ENCODE measurements at regions not wholly inside any gene's neighbourhood (a gene's known extent, or its start where the extent isn't known, plus 50 kb on each side); places are given as distances from the start of the nearest gene placed in this dataset.
"Not testable (repeated sequence)": the region's sequence is repeated elsewhere in the genome, so short reads cannot be mapped to it uniquely, and the experiment has no call there.

DNA sequence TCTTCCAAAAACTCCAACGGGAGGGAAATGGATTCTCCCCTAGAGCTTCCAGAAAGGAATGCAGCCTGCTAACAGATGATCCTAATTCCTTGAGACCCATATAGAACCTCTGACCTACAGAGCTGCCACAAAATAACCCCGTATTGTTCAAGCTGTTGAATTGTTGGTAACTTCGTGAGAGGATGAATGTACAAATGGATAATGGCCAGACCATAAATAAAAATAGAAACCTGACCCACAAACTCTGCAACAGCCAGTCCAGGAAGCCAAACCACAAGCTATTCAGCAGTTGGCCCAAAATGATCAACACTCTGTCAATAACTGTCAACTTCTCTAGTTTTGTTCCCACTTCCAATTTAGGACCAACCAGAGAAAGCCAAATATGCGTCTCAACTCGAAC, 414.0 kb upstream of the ZNF717 start:
- no peak for DNase-seq (ENCODE audit: low read depth)

DNA sequence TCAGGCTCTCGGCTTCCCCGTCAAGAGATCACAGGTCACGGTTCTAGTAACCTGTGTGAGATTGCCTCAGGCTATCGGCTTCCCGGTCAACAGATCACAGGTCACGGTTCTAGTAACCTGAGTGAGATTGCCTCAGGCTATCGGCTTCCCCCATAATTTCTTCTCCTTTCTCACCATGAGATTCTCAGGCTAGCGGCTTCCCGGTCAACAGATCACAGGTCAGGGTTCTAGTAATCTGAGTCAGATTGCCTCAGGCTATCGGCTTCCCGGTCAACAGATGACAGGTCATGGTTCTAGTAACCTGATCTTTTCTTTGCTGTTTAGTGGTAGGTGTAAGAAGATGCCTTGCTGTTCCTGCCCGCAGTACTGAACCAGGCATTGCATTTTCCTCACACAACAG, 418.2 kb upstream of the ZNF717 start:
- DNase-seq (ENCODE audit: low read depth) = no peak

DNA sequence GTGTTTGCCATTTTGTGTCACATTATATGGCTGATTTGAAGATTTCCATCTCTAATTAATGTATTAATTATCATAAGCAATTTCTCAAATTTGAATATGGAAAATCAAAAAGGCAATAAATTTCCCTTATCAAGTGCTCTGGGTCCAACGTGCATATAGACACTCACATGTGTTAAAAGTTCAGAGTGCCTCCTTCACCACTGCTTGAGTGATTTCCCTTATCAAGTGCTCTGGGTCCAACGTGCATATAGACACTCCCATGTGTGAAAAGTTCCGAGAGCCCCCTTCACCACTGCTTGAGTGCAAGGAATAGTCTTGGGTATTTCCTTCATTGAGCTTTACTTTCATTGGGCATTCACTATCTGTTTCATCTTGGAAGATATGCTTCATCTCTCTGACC, 421.0 kb upstream of the ZNF717 start:
- DNase-seq (ENCODE audit: low read depth) = no peak

DNA sequence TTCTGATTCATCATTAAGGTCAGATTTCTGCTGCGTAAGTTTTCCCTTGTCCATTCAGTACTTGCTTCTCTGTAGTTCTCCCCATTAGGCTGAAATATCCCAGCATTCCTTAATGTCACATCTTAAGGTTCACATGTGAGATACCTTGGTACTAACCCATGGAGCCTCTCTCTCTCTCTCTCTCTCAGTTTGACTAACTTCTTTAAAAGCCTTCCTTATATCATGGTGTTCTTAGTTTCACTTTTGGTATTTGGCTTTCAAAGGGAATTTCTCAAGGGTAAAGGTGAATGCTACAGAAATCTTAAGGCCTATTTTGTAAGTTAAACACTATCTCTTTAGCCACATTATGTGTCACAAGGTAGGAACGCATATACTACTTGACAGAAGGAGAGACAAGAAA, 427.3 kb upstream of the ZNF717 start:
- no peak for DNase-seq (ENCODE audit: low read depth)

DNA sequence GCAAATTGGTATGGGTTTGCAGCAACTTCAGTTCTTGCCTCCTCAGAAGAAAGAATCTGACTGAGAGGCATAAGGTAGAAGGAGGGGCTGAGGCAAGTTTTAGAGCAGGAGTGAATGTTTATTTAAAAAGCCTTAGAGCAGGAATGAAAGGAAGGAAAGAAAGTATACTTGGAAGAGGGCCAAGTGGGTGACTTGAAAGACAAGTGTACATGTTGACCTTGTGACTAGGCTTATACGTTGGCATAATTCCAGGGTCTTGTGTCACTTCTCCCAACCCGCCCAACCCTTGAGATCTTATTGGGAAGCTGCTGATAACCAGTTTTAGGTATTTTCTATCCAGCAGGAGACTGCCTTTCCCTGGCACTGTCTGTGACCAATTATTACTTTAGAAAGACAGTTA, 436.9 kb upstream of the ZNF717 start:
- peak; percentile 51 for DNase-seq (ENCODE audit: low read depth)

DNA sequence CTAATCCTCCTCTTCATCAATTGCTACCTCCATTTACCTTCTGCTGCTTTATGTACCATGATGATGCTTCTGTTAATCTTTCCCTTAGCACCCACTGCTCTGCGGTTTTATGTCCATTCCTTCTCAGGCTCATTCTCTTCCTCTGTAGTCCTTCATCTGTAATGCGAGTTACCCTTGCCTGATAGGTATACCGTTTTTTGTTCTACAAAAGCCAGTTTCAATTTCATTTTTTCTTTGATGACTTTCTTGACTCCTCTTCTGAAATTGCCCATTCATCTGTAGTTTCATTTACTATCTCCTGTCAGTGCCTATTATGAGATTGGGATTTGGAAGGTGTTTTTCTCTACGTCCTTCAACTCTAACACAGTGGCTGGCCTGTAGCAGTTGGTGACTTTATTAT, 445.9 kb upstream of the ZNF717 start:
- DNase-seq (ENCODE audit: low read depth) = no peak

DNA sequence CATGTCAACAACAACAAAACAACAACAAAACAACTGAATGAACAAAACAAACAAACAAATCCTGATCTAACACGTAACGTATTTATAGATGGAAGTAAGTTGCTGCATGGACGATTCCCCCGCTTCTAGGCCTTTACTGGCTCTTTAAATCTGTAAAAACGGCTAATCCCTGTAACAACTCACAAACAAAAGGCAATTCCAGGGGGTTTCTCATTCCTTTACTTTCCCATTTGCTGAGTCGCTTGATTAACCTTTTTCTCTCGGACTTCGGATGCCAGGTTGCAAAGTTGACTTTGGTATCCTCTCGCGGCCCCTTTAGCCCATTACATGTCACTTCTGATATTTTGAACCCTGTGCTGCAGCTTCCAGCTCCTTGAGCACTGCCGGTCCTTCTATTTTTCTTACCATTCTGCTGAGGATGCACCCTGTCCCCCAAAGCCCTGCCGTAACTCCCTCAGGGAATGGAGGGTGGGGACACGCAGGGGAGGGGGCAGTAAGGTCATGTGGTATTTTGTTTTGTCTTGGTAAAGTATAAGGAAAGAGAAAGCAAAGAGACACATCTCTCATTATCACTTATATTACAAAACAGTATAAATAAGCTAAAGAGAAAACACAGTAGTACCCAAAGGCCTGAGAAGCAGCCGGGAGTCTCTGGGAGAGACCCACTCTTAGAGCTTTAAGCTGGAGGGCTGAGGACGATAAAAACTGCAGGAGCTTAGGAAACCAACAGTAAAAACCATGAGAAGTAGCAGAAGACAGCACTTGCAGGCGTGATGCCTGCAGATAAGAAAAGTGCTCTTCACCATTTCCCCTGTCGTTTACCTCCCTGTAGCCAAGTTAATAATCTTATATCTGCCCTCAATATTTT, 457.8 kb upstream of the ZNF717 start:
- no peak for DNase-seq (ENCODE audit: low read depth)

DNA sequence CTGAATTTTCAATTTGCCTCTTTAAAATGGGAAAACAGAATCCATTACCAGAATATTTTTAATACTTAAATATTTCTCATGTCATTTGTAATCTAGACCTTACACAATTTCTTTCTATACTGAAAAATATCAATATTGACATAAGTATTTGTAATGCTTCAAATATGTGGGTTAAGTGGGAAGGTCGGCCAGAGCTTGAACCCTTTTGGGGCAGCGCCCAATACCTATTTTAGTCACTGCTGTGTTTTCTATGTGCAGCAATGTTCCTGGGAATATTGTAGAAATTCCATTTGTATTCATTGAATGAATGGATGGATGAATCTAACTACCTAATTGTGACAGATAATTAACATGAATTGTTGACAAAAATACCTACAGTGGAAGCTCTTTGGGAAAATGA, 459.7 kb upstream of the ZNF717 start:
- DNase-seq (ENCODE audit: low read depth) = peak; percentile 52

DNA sequence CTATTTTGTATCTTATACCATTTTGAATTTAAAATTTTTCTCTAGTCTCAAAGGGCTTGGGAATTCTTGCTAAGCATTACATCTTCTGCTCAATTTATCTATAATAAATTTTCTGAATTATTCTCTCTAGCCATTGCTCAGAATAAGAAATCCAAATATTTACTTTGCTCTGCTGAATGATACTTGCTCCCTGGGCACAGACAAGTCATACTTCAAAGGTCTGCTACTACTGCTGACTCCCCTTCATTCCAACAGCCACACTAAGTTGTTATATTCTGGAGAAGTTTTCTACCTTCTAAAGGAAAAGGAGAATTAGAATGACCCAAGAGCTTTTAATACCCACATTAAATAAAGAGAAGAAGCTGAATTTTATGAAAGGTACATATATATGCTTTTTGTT, 460.3 kb upstream of the ZNF717 start:
- no peak for DNase-seq (ENCODE audit: low read depth)

DNA sequence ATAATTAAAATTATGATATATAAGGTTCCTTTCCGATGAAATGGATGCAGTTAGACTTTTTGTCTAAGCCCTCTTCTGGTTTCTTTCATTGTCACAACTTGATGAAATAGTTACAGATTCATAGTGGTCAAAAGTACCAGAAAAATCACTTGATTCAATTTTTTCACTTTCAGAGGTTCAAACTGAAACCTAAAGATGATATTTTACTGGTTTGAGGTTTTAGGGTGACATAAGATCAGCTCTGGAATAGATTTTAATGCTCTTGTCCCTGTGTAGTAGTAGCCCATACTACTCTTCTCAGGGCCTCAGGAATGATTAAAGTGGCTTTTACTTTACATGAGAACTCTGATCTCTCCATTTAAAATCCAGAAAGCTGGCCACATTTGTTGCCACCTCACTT, 479.1 kb upstream of the ZNF717 start:
- DNase-seq (ENCODE audit: low read depth) = no peak

DNA sequence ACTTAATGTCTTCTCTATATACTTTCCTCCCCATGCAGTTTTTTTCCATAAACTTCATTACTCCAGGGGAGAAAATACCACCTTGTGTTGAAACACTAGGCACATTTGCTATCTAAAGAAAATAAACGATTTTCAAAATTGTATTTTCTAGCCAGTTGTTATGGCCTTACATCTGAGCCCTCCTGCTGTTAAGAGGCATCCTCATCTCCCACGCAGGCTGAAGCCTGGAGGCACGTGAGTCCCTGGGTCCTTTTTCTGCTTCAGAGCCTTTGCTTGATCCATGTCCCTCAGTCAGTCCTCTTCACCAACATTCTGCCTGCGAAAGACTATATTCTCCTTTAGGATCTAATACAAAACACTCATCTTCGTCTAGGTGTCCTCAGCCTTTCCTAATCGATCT, 479.6 kb upstream of the ZNF717 start:
- DNase-seq (ENCODE audit: low read depth) = no peak

DNA sequence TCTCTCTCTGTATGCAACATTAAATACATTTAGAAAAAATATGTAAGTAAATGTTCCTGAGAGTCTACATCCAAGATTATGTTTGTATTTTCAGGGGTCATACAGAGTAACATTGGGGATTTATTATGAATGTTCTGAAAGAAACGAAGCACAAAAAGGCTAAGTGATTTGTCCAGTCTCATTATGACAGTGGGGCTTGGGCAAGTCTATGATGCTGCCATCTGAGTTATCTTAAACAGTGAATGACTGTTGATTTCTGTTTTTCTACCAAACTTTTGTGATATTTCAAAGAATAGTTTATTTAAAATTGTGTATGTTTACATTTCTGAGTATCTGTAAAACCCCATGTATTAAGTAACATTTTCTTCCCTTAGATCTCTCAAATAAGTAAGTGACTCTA, 481.2 kb upstream of the ZNF717 start:
- no peak for DNase-seq (ENCODE audit: low read depth)

DNA sequence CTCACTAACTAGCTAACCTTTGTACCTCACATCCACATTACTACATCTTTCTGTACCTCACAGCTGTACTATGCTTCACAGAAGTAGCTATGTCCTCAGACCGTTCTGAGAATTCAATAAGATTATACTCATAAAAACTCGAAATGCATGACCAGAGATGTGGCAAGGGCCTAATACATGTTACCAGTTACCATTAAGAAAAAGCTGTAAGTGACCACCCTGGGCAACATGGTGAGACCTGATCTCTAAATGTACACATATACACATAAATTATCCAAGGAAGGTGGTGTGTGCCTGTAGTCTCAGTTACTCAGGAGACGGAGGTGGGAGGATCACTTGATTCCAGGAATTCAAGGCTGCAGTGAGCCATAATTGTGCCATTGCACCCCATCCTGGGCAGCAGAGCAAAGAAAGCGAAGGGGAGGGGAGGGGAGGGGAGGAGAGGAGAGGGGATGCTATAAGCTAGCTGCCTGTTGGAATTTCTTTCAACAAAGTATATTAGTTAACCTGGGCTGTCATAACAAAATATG, 482.6 kb upstream of the ZNF717 start:
- no peak for DNase-seq (ENCODE audit: low read depth)

DNA sequence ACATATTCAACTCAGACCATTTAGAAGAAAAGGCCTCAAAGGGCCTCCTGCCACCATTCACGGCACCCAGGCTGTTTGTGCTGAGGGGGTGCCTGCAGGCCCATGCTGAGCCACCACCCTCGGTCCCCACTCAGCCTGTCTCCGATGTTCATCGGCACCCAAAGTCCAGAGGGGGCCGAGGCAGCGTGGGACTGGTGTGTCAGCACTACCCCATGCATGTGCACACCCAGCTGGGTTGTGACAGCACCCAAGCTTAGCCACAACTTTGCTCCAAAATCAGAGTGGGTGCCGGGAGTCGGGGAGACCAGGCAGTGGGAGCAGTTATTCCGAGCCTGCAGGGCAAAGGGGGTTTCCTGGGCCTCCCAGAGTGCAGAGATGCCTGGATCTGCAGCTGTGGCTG, 508.5 kb upstream of the ZNF717 start:
- no peak for DNase-seq (ENCODE audit: low read depth)

DNA sequence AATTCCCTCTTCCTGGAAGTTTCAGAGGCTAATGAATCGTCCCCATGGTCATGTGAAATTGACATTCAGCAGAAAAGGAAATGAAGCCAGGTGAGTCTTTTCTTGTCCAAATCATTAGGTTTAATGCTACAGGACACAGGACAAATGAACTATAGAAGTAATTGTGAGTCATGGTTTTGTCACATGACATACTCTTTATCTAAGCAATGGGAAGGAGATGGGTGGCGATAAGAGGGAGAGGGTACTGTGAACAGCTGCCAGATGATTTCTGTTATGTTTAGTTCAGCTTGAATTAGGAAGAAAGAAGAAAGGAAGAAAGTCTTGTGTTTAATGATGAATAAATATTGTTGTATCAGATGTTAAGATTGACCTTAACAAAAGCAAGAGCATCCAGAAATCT, 515.4 kb upstream of the ZNF717 start:
- no peak for DNase-seq (ENCODE audit: low read depth)

DNA sequence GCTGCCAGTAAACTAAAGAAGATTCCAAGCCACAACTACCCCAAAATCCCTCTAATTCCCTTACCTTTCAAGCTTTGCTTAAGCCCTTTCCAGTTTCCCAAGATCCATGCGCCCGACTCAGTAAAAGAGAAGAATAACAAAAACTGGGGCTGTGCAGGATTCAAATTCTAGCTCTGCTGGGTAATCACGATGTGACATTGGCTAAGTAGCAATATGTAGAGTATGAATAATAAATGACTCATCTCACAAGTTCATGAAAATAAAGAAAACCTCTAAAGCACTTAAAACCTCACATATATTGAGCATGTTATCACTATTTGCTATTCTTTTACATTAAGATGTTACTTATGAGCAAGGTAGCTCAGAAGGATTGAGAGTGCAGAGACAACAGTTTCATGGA, 522.2 kb upstream of the ZNF717 start:
- DNase-seq (ENCODE audit: low read depth) = peak; percentile 27

DNA sequence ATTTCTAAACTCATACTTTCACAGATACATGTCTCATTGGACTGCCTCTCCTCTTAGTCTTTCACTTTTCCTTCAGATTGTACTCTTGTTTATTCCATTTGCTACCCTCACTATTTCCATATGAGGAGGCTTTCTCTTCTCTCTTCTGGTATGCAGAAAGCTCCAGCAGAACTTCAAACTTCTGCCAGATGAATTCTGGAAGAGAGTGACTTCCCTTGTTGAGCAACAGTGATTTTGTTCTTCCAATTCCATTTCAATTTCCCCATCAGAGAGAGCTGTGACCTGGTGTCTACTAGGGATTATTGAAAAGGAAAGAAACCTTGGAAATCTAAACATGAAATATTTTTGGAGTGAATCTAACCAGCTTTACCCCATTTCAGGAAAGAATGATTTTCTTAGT, 523.2 kb upstream of the ZNF717 start:
- no peak for DNase-seq (ENCODE audit: low read depth)

DNA sequence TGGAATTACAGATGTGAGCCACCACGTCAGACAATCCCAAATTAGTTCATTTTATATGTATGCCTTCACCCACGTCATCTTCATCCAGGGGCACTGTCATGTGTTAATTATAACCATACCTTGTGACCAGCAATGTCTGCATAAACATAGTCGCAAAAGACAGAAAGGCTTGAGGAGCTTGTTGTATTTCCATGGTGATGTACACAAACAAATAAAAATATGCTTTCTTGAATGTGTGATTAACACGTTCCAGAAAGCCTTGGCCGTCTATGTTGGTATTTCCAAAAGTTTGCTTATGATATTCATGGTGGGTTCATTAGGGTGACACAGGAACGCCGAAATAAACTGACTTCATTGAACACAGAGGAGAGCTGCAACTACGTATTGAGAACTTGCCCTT, 524.7 kb upstream of the ZNF717 start:
- no peak for DNase-seq (ENCODE audit: low read depth)

DNA sequence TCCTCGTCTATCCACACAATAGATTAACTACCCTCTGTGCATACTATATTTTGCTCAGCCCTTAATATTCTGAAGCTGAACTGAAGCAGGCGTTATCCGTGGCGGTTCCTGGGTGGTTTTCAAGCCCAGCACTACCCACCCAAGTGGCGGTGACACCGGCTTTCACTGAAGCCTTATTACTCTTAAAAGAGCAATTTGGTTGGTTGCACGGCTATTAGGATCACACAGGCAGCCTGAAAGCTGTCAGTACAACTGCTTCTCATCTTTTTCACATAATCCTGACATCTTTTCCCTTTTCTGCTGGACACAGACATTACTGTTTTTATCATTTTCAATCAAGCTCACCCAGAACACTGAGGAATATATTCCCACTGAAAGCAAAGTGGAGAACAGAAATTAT, 525.3 kb upstream of the ZNF717 start:
- no peak for DNase-seq (ENCODE audit: low read depth)

DNA sequence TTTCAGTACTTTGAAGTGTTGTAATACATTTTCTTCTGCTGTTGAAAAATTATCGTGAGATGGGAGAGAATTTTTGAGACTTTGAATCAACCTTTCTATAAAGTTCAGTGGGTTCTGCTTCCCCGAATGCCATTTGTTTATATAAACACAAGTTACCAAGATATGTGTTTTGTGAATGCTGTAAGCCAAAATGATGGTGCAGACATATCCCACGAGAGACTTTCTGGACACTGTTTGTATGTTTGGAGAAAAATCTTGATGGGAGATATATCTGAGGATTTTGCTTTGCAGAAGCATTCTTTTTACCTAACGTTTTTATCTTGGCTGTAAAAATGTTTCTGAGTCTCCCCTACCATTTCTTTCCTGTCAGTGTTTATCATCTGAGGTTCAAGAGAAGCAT, 526.6 kb upstream of the ZNF717 start:
- DNase-seq (ENCODE audit: low read depth) = no peak

DNA sequence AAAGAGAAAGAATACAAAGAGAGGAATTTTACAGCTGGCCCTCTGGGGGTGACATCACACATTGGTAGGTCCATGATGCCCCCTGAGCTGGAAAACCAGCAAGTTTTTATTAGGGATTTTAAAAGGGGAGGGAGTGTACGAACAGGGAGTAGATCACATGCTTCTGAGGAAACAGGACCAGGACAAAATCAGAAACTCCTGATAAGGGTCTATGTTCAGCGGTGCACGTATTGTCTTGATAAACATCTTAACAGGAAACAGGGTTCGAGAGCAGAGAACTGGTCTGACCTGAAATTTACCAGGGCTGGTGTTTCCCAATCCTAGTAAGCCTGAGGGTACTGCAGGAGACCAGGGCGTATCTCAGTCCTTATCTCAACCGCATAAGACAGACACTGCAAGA, 530.6 kb upstream of the ZNF717 start:
- DNase-seq (ENCODE audit: low read depth) = not testable (repeated sequence)

DNA sequence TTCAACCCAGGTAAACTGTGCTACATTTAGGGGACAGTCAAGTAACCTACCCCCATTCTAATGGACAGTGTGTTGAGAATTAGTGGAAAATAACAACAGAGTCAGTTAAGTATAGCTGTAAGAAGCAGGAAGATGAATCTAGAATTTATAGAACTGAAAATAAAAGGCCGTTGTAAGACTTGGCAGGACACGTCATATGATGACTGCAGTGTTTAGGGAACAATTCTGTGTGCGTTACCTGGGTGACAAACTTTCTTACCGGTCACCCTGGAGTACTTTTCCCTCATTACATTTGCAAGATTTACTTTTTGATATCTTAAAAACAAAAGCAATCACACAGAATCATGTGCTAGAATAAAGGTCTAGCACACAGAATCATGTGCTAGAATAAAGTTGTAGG, 536.3 kb upstream of the ZNF717 start:
- no peak for DNase-seq (ENCODE audit: low read depth)

DNA sequence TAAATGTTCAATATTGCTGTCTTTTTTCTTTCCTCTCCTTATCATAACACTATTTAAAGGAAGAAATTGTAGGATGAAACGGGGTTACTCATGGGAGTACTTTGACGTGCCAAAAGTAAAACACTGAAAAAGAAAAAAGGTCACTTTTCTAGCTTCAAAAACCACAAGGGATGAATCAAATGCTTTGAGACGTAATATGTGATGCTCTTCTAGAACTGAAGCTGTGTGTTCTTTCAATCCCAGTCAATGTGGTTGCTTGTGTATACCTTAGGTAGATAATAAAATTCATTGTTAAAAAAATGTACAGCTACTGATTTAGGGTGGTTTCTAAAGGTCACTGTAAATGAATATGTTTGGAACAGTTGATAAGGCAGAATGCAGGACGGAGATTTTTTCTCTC, 538.8 kb upstream of the ZNF717 start:
- DNase-seq (ENCODE audit: low read depth) = no peak

DNA sequence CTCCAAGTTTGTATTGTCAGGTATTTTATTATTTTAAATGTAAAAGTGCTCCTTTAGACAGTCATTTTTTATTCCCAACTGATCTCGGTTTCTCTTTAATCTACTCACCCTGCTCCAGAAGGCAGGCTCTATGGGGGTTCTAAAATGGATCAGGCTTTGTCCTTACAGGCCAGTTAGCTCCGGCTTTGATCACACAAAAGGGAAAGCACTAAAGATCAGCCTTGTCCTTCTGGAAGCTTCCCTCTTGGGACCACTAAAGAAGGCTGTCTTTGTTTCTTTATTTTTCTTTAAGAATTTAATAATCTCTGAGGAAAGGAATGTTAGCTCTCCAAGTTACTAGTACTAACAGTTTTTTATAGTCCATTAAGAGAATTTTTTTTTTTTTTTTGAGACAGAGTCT, 560.5 kb upstream of the ZNF717 start:
- no peak for DNase-seq (ENCODE audit: low read depth)
